MM.1S (cell line): ENCODE measurements at regions not wholly inside any gene's neighbourhood (a gene's known extent, or its start where the extent isn't known, plus 50 kb on each side); places are given as distances from the start of the nearest gene placed in this dataset.

Experiments
- DNase-seq: peaks from one replicate; pipeline ENCODE4 v3.0.0-alpha.2; 2015
- H2AFZ ChIP-seq: fragments of 300-600 bp; sonication (generic); 2 replicates; pipeline ENCODE4 v1.6.0; 2016; ENCODE audit warnings: antibody characterized with exemption, low read length
- H3F3A ChIP-seq: fragments of 300-600 bp; sonication (generic); 2 replicates; pipeline ENCODE4 v1.6.1; 2016; ENCODE audit warnings: mild to moderate bottlenecking, antibody characterized with exemption, low read length, moderate library complexity, mixed read lengths; ENCODE audit not compliant: insufficient read depth
- H3K27ac ChIP-seq: fragments of 300-600 bp; sonication (generic); 2 replicates; pipeline ENCODE4 v1.5.1; 2016; ENCODE audit warnings: mild to moderate bottlenecking, low read length
- H3K27me3 ChIP-seq: fragments of 300-600 bp; sonication (generic); replicated peaks from 2 replicates; pipeline ENCODE4 v1.6.0; 2016; ENCODE audit warnings: low read length; ENCODE audit not compliant: insufficient read depth
- H3K36me3 ChIP-seq: fragments of 300-600 bp; sonication (generic); replicated peaks from 2 replicates; pipeline ENCODE4 v1.6.1; 2016; ENCODE audit warnings: mild to moderate bottlenecking, low read length, mixed read lengths; ENCODE audit not compliant: insufficient read depth
- H3K4me1 ChIP-seq: fragments of 300-600 bp; sonication (generic); 2 replicates; pipeline ENCODE4 v1.6.1; 2016; ENCODE audit warnings: low read length, mixed read lengths
- H3K4me2 ChIP-seq: fragments of 300-600 bp; sonication (generic); 2 replicates; pipeline ENCODE4 v1.6.0; 2016; ENCODE audit warnings: low read depth, low read length
- H3K4me3 ChIP-seq: fragments of 300-600 bp; sonication (generic); 2 replicates; pipeline ENCODE4 v1.5.1; 2016; ENCODE audit warnings: low read length, mixed read lengths
- H3K79me2 ChIP-seq: fragments of 300-600 bp; sonication (generic); 2 replicates; pipeline ENCODE4 v1.6.1; 2016; ENCODE audit warnings: mixed run types, low read length, mixed read lengths
- H3K9ac ChIP-seq: fragments of 300-600 bp; sonication (generic); 2 replicates; pipeline ENCODE4 v1.6.1; 2016; ENCODE audit warnings: low read length, mixed read lengths
- H3K9me2 ChIP-seq: fragments of 300-600 bp; sonication (generic); replicated peaks from 2 replicates; pipeline ENCODE4 v1.6.1; 2016; ENCODE audit warnings: mild to moderate bottlenecking, low read length, mixed read lengths; ENCODE audit not compliant: insufficient read depth
- H3K9me3 ChIP-seq: fragments of 300-600 bp; sonication (generic); replicated peaks from 2 replicates; pipeline ENCODE4 v1.6.1; 2016; ENCODE audit warnings: mild to moderate bottlenecking, low read length, mixed read lengths; ENCODE audit not compliant: insufficient read depth
- H4K20me1 ChIP-seq: fragments of 300-600 bp; sonication (generic); 2 replicates; pipeline ENCODE4 v1.6.1; 2016; ENCODE audit warnings: mild to moderate bottlenecking, low read length, moderate library complexity, mixed read lengths; ENCODE audit not compliant: insufficient read depth
- EZH2 ChIP-seq: fragments of 300-600 bp; sonication (generic); optimal IDR thresholded peaks from 2 replicates; pipeline ENCODE3; 2017; ENCODE audit warnings: low read depth, mild to moderate bottlenecking, antibody characterized with exemption, low read length, mixed read lengths
- EZH2phosphoT487 ChIP-seq: fragments of 300-600 bp; sonication (generic); IDR thresholded peaks from 2 replicates; pipeline ENCODE4 v1.6.1; 2018; ENCODE audit warnings: antibody characterized with exemption, low read length
- TF ChIP-seq, protein P1 (sequence below): fragments of 300-600 bp; sonication (generic); IDR thresholded peaks from 2 replicates; pipeline ENCODE4 v1.5.1; 2016; ENCODE audit warnings: antibody characterized with exemption, low read length, mixed read lengths

DNA sequence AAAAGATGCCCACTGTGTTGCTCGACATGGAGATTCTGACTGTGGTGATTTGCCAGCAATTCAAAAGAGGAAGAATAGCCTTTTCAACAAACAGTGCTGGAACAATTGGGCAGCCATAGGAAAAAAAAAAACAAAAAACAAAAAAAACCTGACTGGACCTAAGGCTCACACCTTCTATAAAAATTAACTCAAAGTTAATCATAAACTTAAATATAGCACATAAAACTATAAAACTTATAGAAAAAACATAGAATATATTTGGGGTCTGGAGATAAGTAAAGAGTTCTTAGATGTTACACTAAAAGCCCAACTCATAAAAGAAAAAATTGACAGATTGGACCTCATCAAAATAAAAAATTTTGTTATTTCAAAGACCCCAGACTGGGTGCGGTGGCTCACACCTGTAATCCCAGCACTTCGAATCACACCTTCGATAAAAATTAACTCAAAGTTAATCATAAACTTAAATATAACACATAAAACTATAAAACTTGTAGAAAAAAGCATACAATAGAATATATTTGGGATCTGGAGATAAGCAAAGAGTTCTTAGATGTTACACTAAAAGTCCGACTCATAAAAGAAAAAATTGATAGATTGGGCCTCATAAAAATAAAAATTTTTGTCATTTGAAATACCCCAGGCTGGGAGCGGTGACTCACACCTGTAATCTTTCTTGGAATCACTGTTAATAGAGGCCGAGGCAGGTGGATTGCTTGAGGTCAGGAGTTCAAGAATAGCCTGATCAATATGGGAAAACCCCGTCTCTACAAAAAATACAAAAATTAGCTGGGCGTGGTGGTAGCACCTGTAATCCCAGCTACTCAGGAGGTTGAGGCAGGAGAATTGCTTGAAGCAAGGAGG, 115.6 kb upstream of the FAM83B start:
- no peaks in the 10 kb centered on the region for H3K9me3 ChIP-seq

DNA sequence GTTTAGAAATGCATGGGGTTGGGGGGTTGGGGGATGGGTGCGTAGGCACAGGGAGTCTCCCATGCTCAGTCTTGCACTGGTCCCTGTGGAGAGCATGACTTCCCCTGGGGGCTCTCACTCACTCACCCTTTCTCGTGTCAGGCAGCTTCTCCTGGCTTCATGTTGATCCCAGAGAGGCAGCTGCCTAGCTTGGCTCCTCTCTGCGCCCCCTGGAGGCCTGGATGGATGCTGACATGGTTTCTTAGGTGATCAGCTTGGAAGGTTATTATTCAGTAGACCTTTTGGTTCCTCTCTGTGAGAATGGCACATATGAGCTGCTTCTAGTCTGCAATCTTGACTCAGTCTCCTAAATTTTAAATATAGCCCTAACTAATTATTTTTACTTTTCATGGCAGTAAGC, 109.3 kb upstream of the FAM83B start:
- no peaks in the 10 kb centered on the region for H3K4me1 ChIP-seq
- H3K9me3 ChIP-seq, result no peaks in the 10 kb centered on the region
- no peak overlapping the region for H3K27ac ChIP-seq
- H3K36me3 ChIP-seq, result no peaks in the 10 kb centered on the region
- H3K79me2 ChIP-seq, result no peaks in the 10 kb centered on the region
- no peak overlapping the region for H2AFZ ChIP-seq
- H3K9me2 ChIP-seq, result no peaks in the 10 kb centered on the region
- no peaks in the 10 kb centered on the region for H3F3A ChIP-seq
- no peaks in the 10 kb centered on the region for H3K27me3 ChIP-seq
- no peak overlapping the region for H3K9ac ChIP-seq
- no peak for TF ChIP-seq EZH2
- TF ChIP-seq, protein P1, sequence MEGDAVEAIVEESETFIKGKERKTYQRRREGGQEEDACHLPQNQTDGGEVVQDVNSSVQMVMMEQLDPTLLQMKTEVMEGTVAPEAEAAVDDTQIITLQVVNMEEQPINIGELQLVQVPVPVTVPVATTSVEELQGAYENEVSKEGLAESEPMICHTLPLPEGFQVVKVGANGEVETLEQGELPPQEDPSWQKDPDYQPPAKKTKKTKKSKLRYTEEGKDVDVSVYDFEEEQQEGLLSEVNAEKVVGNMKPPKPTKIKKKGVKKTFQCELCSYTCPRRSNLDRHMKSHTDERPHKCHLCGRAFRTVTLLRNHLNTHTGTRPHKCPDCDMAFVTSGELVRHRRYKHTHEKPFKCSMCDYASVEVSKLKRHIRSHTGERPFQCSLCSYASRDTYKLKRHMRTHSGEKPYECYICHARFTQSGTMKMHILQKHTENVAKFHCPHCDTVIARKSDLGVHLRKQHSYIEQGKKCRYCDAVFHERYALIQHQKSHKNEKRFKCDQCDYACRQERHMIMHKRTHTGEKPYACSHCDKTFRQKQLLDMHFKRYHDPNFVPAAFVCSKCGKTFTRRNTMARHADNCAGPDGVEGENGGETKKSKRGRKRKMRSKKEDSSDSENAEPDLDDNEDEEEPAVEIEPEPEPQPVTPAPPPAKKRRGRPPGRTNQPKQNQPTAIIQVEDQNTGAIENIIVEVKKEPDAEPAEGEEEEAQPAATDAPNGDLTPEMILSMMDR, result peak; percentile 42
- H4K20me1 ChIP-seq, result no peaks in the 10 kb centered on the region
- H3K4me2 ChIP-seq, result no peak overlapping the region
- DNase-seq, result no peak
- H3K4me3 ChIP-seq, result no peak overlapping the region

More for the DNA sequence above, 115.6 kb upstream of the FAM83B start:
- Histone ChIP-seq H3K79me2 (no peaks in the 10 kb centered on the region), H3K36me3 (no peaks in the 10 kb centered on the region), H3K9me2 (no peaks in the 10 kb centered on the region), H3K9ac (no peak overlapping the region), H3K4me3 (no peak overlapping the region), H2AFZ (no peak overlapping the region), H3K4me2 (no peak overlapping the region), H3K27me3 (no peaks in the 10 kb centered on the region), H3K27ac (no peak overlapping the region), H4K20me1 (no peaks in the 10 kb centered on the region), H3F3A (no peaks in the 10 kb centered on the region), H3K4me1 (no peaks in the 10 kb centered on the region)
- TF ChIP-seq, protein P1, result no peak
- TF ChIP-seq EZH2 (no peak), EZH2phosphoT487 (no peak)
- DNase-seq, result no peak

DNA sequence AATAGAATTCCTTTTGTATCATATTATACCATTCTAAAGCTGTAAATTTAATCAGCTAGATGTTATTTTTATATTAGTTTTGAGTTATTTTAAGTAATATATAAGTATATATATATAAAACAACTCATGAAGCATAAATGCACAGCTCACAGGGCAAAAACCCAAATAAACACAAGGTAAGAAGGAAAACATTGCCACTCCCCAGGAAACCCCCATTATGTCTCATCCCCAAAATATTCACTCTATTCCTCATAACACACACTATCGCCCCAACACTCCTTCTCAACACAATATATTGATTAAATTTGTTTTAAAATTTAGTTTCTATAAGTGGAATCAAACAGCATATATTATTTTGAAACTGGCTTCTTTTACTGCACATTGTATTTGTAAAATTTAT, 98.6 kb upstream of the FAM83B start:
- H3K4me2 ChIP-seq, result no peak overlapping the region

More for the DNA sequence above, 98.6 kb upstream of the FAM83B start:
- Histone ChIP-seq H4K20me1 (no peaks in the 10 kb centered on the region), H3K9me2 (no peaks in the 10 kb centered on the region), H3K79me2 (no peaks in the 10 kb centered on the region), H3K27me3 (no peaks in the 10 kb centered on the region), H3K4me3 (no peak overlapping the region), H3K9ac (no peak overlapping the region), H3K9me3 (no peaks in the 10 kb centered on the region), H3K36me3 (no peaks in the 10 kb centered on the region), H3F3A (no peaks in the 10 kb centered on the region), H3K27ac (no peak overlapping the region), H2AFZ (no peak overlapping the region), H3K4me1 (no peaks in the 10 kb centered on the region)
- DNase-seq, result no peak
- TF ChIP-seq, protein P1, result no peak
- no peak for TF ChIP-seq EZH2phosphoT487
- TF ChIP-seq EZH2, result no peak
